Urinary bladder (tissue), 3 donors: ENCODE measurements at regions not wholly inside any gene's neighbourhood (a gene's known extent, or its start where the extent isn't known, plus 50 kb on each side); places are given as distances from the start of the nearest gene placed in this dataset.

ENCODE experiments used
- DNase-seq: peaks from one replicate; pipeline ENCODE4 v3.0.0-alpha.2; 2015; ENCODE audit errors: extremely low spot score
- H3K27ac ChIP-seq: one replicate; pipeline ENCODE4 v1.5.1; 2013; ENCODE audit warnings: low read depth, mild to moderate bottlenecking, moderate library complexity
- H3K36me3 ChIP-seq: one replicate; pipeline ENCODE4 v1.6.1; 2013; ENCODE audit warnings: mild to moderate bottlenecking, moderate library complexity; ENCODE audit not compliant: insufficient read depth
- H3K4me1 ChIP-seq: one replicate; pipeline ENCODE4 v1.6.1; 2013; ENCODE audit warnings: mild to moderate bottlenecking, moderate library complexity; ENCODE audit not compliant: insufficient read depth
- H3K4me3 ChIP-seq: one replicate; pipeline ENCODE4 v1.5.1; 2013; ENCODE audit warnings: low read depth, low read length
- WGBS: extraction: QIAGEN DNeasy Blood & Tissue Kit; methylation state at CpG from one replicate; pipeline ENCODE4 v1.1.7; 2013; 5-methylcytosine and 5-hydroxymethylcytosine counted together
- donor health status: healthy with polysubstance abuse.
- donor health status: healthy.

GRCh38 chr20:10848810-10849370 is 175.1 kb upstream of the JAG1 start:
- no peaks in the 10 kb centered on the region for H3K36me3 ChIP-seq
- H3K4me3 ChIP-seq: no peak overlapping the region
- peak; percentile 51 for DNase-seq
- H3K4me1 ChIP-seq: no peaks in the 10 kb centered on the region
- H3K27ac ChIP-seq: no peak overlapping the region
- 30% methylated on average over 6 of the region's 6 CpGs for WGBS

- no peaks in the 10 kb centered on the region for H3K36me3 ChIP-seq
- H3K27ac ChIP-seq: no peak overlapping the region
- WGBS: 88% methylated on average over 2 of the region's 2 CpGs
- no peak for DNase-seq
- no peaks in the 10 kb centered on the region for H3K4me1 ChIP-seq
- no peak overlapping the region for H3K4me3 ChIP-seq
Observed at GRCh38 chr20:10853176-10853575, 179.4 kb upstream of the JAG1 start.

GRCh38 chr20:10853731-10854130 is 179.9 kb upstream of the JAG1 start:
- Histone ChIP-seq H3K4me3 (no peak overlapping the region), H3K27ac (no peak overlapping the region), H3K4me1 (no peaks in the 10 kb centered on the region), H3K36me3 (no peaks in the 10 kb centered on the region)
- WGBS: 90% methylated on average over 4 of the region's 4 CpGs
- no peak for DNase-seq

DNA sequence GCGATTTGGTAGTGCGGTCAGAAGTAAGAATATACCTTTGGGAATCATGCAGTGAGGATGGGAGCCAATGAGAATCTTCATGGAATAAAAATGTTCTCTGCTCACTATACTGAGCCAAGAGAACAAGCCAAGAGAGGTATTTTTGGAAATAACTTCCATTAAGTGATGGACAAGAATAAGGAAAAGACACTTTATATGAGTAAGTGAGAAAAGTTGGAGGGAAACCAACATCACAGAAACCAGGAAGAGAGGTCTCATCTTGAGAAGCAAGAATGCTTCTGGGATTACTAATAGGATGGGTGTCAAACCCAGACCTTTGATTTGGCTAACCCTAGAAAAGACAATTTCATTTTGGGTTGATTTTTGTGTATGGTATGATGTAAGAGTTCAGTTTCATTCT is 181.2 kb upstream of the JAG1 start:
- H3K36me3 ChIP-seq: no peaks in the 10 kb centered on the region
- no peaks in the 10 kb centered on the region for H3K4me1 ChIP-seq
- 90% methylated on average over 2 of the region's 2 CpGs for WGBS
- DNase-seq: no peak
- H3K4me3 ChIP-seq: no peak overlapping the region
- no peak overlapping the region for H3K27ac ChIP-seq

GRCh38 chr20:10855778-10856177 is 182.0 kb upstream of the JAG1 start:
- H3K27ac ChIP-seq: no peak overlapping the region

DNA sequence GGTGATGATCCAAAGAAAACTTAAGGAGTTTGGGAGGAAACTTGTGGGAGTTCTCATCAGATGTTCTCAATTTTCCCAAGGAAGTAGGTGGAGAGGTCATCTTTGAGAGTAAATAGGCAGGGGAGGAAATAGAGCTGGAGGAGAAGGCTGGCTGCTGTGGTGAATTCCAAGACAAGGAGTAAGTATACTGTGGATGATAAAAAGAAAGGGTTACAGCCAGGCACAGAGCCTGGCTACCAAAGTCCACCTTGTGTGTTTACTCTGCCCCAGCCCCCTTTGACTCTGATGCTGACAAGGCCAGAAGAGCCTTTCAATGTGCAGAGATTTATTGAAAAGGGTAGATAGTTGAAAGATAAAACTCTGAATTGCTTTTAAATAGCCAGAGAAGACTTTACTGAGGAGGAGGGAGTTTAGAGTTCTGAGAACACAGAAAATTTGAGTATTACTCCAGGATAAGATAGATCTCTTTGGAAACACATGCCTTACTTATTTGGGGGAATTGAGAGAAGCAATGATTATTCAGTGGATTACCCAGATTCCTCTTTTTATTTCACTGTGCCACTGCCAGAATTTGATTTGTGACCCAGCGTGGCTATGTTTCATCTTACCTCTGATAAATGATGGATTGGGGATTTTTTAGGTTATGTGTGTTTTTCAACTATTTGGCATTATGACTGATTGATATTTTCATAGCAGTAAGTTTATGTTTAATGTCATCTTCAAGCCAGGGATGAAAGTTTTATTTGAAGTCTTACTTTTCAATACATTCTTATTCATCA is 182.6 kb upstream of the JAG1 start:
- 87% methylated on average over 1 of the region's 1 CpG for WGBS

More at GRCh38 chr20:10855778-10856177, 182.0 kb upstream of the JAG1 start:
- H3K4me3 ChIP-seq: no peak overlapping the region
- H3K4me1 ChIP-seq: no peaks in the 10 kb centered on the region
- no peaks in the 10 kb centered on the region for H3K36me3 ChIP-seq
- DNase-seq: no peak

DNA sequence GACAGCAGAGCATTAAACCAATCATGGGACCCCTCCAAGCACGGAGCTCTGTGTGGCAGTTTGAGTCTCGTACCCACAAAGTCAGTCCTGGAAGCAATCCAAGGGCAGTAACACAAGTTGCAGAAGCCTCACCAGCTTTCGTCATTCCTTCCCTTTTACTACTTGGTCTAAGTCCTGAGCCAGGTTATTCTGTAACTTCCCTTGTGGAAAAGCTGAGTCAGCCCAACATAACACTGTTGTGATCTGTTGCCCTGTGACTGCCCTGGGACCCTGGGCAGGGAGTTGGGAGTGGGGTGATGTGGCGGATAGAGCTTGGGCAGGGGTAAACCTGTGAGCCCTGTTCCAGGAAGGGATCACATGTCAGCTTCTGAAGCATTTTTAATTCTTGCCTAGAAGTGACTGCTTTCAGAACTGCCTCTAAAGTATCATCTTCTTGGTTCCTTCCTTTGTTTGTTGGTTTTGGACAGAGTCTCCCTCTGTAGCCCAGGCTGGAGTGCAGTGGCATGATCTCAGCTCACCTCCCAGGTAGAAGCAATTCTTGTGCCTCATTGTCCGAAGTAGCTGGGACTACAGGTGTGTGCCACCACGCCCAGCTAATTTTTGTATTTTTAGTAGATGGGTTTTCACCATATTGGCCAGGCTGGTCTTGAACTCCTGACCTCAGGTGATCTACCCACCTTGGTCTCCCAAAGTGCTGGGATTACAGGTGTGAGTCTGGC is 183.7 kb upstream of the JAG1 start:
- 68% methylated on average over 6 of the region's 6 CpGs for WGBS
- H3K36me3 ChIP-seq: no peaks in the 10 kb centered on the region
- no peak overlapping the region for H3K27ac ChIP-seq
- H3K4me1 ChIP-seq: no peaks in the 10 kb centered on the region
- no peak for DNase-seq
- no peak overlapping the region for H3K4me3 ChIP-seq

More for the DNA sequence above, 182.6 kb upstream of the JAG1 start:
- Histone ChIP-seq H3K4me1 (no peaks in the 10 kb centered on the region), H3K4me3 (no peak overlapping the region), H3K36me3 (no peaks in the 10 kb centered on the region), H3K27ac (no peak overlapping the region)
- no peak for DNase-seq

DNA sequence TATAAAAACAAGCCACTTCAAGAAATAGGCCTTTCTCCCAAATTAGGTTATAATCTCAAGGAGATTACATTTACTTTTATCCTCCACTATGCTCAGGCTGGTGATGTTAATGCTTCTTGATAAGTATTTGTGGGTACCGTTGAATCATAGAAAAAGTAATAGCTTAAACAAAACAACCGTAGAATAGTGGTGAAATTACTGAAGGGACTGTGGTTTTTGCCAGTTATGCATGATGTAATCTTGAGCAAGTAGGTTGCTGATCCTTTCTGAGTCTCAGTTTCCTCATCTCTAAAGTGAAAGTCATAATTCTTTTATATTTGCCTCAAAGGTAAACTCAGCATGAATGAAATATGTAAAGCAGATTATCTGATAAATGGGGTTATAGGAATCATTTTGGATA is 187.3 kb upstream of the JAG1 start:
- H3K4me3 ChIP-seq: no peak overlapping the region
- no peaks in the 10 kb centered on the region for H3K4me1 ChIP-seq
- WGBS: 84% methylated on average over 2 of the region's 2 CpGs
- no peak overlapping the region for H3K27ac ChIP-seq
- no peaks in the 10 kb centered on the region for H3K36me3 ChIP-seq
- DNase-seq: no peak

DNA sequence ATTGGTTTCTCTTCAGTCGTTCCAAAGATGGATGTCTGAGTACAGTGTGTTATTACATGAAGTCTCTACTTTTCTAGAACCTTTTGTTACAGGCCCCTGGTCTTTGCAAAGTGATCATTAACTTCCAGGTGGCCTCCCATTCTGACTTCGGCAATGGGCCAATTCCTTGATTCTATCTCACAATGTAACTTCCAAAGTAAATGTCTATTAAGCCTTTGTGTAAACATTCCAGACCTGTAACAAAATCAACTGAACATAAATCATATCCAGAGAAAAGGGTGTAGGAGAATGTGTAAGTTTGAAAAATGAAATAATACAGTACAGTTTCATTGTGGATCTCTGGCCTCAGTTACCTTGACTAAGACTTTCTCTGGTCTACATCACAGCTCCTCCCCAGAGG is 187.8 kb upstream of the JAG1 start:
- no peaks in the 10 kb centered on the region for H3K36me3 ChIP-seq
- no peak overlapping the region for H3K27ac ChIP-seq
- H3K4me3 ChIP-seq: no peak overlapping the region
- DNase-seq: peak; percentile 67
- H3K4me1 ChIP-seq: no peaks in the 10 kb centered on the region
- 45% methylated on average over 2 of the region's 2 CpGs for whole genome bisulfite sequencing

- DNase-seq: no peak
- Histone ChIP-seq H3K27ac (no peak overlapping the region), H3K4me3 (no peak overlapping the region), H3K4me1 (no peaks in the 10 kb centered on the region), H3K36me3 (no peaks in the 10 kb centered on the region)
- WGBS: 36% methylated on average over 6 of the region's 6 CpGs
Observed at GRCh38 chr20:10863337-10864060, 189.7 kb upstream of the JAG1 start.

GRCh38 chr20:10864076-10864672 is 190.4 kb upstream of the JAG1 start:
- H3K4me3 ChIP-seq: no peak overlapping the region
- no peak overlapping the region for H3K27ac ChIP-seq
- no peaks in the 10 kb centered on the region for H3K4me1 ChIP-seq
- 35% methylated on average over 8 of the region's 8 CpGs for WGBS
- H3K36me3 ChIP-seq: no peaks in the 10 kb centered on the region
- no peak for DNase-seq

DNA sequence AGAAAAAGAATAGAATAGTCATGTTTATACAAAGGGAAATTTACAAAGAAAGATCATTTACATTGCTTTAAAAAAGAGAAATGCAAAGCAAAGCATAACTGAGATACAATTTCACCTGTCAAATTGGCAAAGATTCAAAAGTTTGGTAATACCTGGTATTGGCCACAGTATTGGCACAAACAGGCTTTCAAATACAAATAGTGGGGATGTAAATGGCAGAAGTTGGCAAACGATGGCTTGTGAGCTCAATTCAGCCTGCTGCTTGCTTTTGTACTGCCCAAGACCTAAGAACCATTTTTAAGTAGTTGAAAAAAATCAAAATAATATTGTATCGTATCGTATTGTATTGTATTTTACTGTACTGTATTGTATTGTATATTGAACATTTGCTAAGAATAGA is 194.5 kb upstream of the JAG1 start:
- Histone ChIP-seq H3K36me3 (no peaks in the 10 kb centered on the region), H3K4me3 (no peak overlapping the region)
- 91% methylated on average over 3 of the region's 3 CpGs for WGBS

DNA sequence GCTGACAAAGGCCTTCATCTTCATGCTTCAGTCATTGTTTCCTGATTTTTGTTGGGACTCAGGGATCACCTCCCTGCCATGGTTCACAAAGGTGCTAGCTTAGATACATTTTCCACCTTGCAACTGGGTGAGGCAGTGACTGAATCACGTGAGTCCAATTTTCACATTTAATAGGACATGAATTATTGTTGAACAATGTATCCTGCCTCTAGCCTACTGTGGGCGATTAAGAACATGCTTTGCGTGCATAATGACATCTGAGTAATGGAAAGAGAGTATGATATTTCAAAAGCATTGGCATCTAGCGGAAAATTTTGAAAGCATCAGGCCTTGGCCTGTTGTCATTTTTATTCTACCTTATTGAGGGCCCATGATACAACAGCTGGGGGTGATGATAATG is 199.2 kb upstream of the JAG1 start:
- no peak for DNase-seq
- Histone ChIP-seq H3K36me3 (no peaks in the 10 kb centered on the region), H3K4me3 (no peak overlapping the region), H3K4me1 (no peaks in the 10 kb centered on the region), H3K27ac (no peak overlapping the region)
- whole genome bisulfite sequencing: 94% methylated on average over 4 of the region's 4 CpGs

More for the DNA sequence above, 194.5 kb upstream of the JAG1 start:
- H3K27ac ChIP-seq: no peak overlapping the region
- no peaks in the 10 kb centered on the region for H3K4me1 ChIP-seq
- no peak for DNase-seq
